ENCODE measurements at regions not wholly inside any gene's neighbourhood (a gene's known extent, or its start where the extent isn't known, plus 50 kb on each side); places are given as distances from the start of the nearest gene placed in this dataset.

DNA sequence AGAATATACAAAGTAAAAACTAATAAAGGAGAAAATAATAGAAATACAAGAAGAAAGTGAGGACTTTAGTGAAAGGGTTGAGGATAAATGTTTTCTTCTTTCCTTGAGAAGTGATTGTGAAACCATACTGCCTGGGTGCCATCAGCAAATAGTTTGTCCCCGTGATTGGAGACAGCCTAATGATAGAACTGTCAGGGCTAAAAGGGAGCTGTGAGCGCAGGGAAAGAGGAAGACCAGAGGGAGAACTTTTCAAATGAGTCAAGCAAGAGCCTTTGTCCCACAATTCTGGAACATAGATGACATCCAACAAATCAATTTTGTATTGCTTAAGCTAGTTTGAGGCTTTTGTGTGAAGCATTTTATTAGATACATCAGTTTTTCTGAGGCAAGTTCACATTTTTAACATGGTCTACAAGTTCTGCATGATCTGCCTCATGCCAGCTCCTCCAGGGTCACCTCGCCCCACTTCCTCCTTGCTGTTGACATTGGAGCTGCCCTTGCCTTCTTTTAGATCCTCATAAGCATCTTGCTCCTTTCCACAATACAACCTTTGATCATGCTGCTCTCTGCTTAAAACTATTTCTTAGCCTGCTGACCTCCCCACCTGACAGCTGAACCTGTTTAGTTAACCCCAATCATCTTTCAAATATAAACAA is 213.4 kb upstream of the REG3G start:
- TF ChIP-seq, protein P1, sequence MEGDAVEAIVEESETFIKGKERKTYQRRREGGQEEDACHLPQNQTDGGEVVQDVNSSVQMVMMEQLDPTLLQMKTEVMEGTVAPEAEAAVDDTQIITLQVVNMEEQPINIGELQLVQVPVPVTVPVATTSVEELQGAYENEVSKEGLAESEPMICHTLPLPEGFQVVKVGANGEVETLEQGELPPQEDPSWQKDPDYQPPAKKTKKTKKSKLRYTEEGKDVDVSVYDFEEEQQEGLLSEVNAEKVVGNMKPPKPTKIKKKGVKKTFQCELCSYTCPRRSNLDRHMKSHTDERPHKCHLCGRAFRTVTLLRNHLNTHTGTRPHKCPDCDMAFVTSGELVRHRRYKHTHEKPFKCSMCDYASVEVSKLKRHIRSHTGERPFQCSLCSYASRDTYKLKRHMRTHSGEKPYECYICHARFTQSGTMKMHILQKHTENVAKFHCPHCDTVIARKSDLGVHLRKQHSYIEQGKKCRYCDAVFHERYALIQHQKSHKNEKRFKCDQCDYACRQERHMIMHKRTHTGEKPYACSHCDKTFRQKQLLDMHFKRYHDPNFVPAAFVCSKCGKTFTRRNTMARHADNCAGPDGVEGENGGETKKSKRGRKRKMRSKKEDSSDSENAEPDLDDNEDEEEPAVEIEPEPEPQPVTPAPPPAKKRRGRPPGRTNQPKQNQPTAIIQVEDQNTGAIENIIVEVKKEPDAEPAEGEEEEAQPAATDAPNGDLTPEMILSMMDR (conservative IDR thresholded peaks at IDR 0.05; ENCODE audit: low read depth, low read length) = no peak
- TF ChIP-seq EZH2 (IDR thresholded peaks at IDR 0.05; ENCODE audit: borderline replicate concordance, low read depth, low read length, poor library complexity, severe bottlenecking) = no peak

All from A673 (cell line).